Endothelial cell of umbilical vein (primary cell): ENCODE measurements at regions not wholly inside any gene's neighbourhood (a gene's known extent, or its start where the extent isn't known, plus 50 kb on each side); places are given as distances from the start of the nearest gene placed in this dataset.

ENCODE experiments used
- EZH2 ChIP-seq: IDR thresholded peaks from 2 replicates; pipeline ENCODE4 v1.6.1; 2012; ENCODE audit warnings: borderline replicate concordance, low read depth, mild to moderate bottlenecking, moderate library complexity, low read length, inconsistent platforms; ENCODE audit not compliant: severe bottlenecking
- FOS ChIP-seq: IDR thresholded peaks from 2 replicates; pipeline ENCODE4 v1.6.1; 2011; ENCODE audit warnings: mild to moderate bottlenecking, low read length, moderate library complexity, borderline replicate concordance; ENCODE audit not compliant: insufficient read depth
- GATA2 ChIP-seq: IDR thresholded peaks from 2 replicates; pipeline ENCODE4 v1.7.0; 2011; ENCODE audit warnings: low read depth, mild to moderate bottlenecking, moderate library complexity, mixed read lengths, low read length; ENCODE audit not compliant: insufficient read length, insufficient read depth
- JUN ChIP-seq: IDR thresholded peaks from 2 replicates; pipeline ENCODE4 v1.6.1; 2011; ENCODE audit warnings: borderline replicate concordance, low read depth; ENCODE audit not compliant: insufficient read length, insufficient read depth
- MYC ChIP-seq: IDR thresholded peaks from one replicate; pipeline ENCODE4 v1.6.1; 2011; ENCODE audit warnings: mild to moderate bottlenecking, low read depth, low read length
- POLR2A ChIP-seq: IDR thresholded peaks from 2 replicates; pipeline ENCODE4 v1.6.1; 2012; ENCODE audit warnings: low read depth, mild to moderate bottlenecking, control low read depth, low read length
- POLR2AphosphoS5 ChIP-seq: IDR thresholded peaks from 2 replicates; pipeline ENCODE4 v1.6.1; 2012; ENCODE audit warnings: low read depth, mild to moderate bottlenecking, control low read depth, low read length, moderate library complexity; ENCODE audit not compliant: insufficient read depth
- TF ChIP-seq, protein P1 (sequence below), 2 donors: IDR thresholded peaks; 1 replicate in 1 of 2; 2 replicates in 1 of 2; pipeline ENCODE4 v1.5.1; 2011; ENCODE audit warnings: low read length in 2 of 2, mild to moderate bottlenecking in 2 of 2, moderate library complexity in 2 of 2, control low read depth in 1 of 2, inconsistent platforms in 1 of 2, low read depth in 1 of 2; ENCODE audit not compliant: insufficient read depth in 1 of 2; ENCODE audit errors: extremely low read depth in 1 of 2
- TF ChIP-seq, protein P2 (sequence below): IDR thresholded peaks from 2 replicates; pipeline ENCODE4 v1.6.1; 2011; ENCODE audit not compliant: insufficient read depth, insufficient read length

DNA sequence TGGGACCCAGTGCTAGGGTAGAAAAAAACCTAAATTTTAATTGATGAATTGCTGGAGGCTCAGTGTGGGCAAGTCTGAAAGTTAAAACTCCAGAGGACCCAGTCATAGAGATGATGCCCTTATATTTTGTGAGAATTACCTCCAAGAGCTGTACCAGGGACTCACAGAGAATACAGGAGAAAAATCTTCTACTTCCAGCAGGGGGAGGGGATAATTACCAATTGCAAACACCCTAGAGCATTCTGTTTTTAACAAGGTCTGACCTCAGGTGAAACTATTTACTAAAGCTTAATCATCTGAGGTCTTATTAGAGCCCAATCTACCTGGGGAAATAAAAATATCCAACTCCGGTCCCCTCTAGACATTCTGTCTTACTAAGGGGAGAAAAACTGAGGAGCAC lies 994.7 kb upstream of the MIR17HG start:
- no peak for TF ChIP-seq EZH2
- TF ChIP-seq POLR2A: no peak
- TF ChIP-seq MYC: no peak
- TF ChIP-seq, protein P1, sequence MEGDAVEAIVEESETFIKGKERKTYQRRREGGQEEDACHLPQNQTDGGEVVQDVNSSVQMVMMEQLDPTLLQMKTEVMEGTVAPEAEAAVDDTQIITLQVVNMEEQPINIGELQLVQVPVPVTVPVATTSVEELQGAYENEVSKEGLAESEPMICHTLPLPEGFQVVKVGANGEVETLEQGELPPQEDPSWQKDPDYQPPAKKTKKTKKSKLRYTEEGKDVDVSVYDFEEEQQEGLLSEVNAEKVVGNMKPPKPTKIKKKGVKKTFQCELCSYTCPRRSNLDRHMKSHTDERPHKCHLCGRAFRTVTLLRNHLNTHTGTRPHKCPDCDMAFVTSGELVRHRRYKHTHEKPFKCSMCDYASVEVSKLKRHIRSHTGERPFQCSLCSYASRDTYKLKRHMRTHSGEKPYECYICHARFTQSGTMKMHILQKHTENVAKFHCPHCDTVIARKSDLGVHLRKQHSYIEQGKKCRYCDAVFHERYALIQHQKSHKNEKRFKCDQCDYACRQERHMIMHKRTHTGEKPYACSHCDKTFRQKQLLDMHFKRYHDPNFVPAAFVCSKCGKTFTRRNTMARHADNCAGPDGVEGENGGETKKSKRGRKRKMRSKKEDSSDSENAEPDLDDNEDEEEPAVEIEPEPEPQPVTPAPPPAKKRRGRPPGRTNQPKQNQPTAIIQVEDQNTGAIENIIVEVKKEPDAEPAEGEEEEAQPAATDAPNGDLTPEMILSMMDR (IDR thresholded peaks at IDR 0.05; ENCODE audit: extremely low read depth in 1 of 2, insufficient read depth in 1 of 2, low read depth in 1 of 2, low read length in 2 of 2): no peak
- TF ChIP-seq POLR2AphosphoS5: no peak
- TF ChIP-seq FOS: no peak
- no peak for TF ChIP-seq GATA2
- TF ChIP-seq, protein P2, sequence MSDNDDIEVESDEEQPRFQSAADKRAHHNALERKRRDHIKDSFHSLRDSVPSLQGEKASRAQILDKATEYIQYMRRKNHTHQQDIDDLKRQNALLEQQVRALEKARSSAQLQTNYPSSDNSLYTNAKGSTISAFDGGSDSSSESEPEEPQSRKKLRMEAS: no peak
- no peak for TF ChIP-seq JUN
